K562 (cell line): ENCODE measurements at regions not wholly inside any gene's neighbourhood (a gene's known extent, or its start where the extent isn't known, plus 50 kb on each side); places are given as distances from the start of the nearest gene placed in this dataset.

ENCODE experiments used
- ATAC-seq: fragments of 200-7000 bp; cut with Tn5 transposase; 3 replicates; pipeline ENCODE4 v1.9.1; 2020; ENCODE audit warnings: moderate library complexity
- BruUV-seq: library from RNA; stranded (reverse); fragments of 400-500 nt; replicated peaks from 2 replicates; lab custom pipeline; 2021; lab: Mats Ljungman, UMichigan
- CTCF ChIA-PET: fragments of 300-600 bp; formaldehyde crosslinking; extraction: SDS; loops from one replicate; lab custom pipeline; 2021; ENCODE audit warnings: low intra/inter-chr PET ratio; lab: Yijun Ruan, JAX
- POLR2A ChIA-PET: fragments of 300-600, 350-650 bp; sonication (Branson Sonifier 250); formaldehyde crosslinking; extraction: SDS; loops from one replicate; lab custom pipeline; 2021; ENCODE audit warnings: antibody characterized with exemption, inconsistent platforms; lab: Yijun Ruan, JAX
- DNase-seq, 4 experiments: peaks; one replicate each; pipeline versions ENCODE4 v3.0.0 to v3.0.0-alpha.2; 2011 to 2018; ENCODE audit warnings: low spot score in 3 of 4, mixed read lengths in 3 of 4; ENCODE audit errors: extremely low read depth in 1 of 4
- FAIRE-seq: peaks from 2 replicates; lab custom pipeline; 2011; peaks lifted over from hg19 to GRCh38; lab: Jason Lieb, UNC
- H2AFZ ChIP-seq: 2 replicates; pipeline ENCODE4 v1.6.0; 2011; ENCODE audit warnings: low read depth, low read length, control low read depth, inconsistent platforms
- H3K27ac ChIP-seq: fragments of 200-600 bp; 3 replicates; pipeline ENCODE4 v1.8.0; 2011; ENCODE audit warnings: low read depth, mild to moderate bottlenecking, control low read depth, inconsistent platforms, low read length, moderate library complexity, mixed read lengths; ENCODE audit errors: extremely low read depth
- H3K27me3 ChIP-seq, 2 experiments: fragments of 300-600 bp in 1 of 2; 2 replicates in 1 of 2; 3 replicates in 1 of 2; pipeline versions ENCODE4 v1.6.0 to v1.8.0; 2011; ENCODE audit warnings: inconsistent platforms in 2 of 2, low read length in 2 of 2, mild to moderate bottlenecking in 1 of 2, mixed read lengths in 1 of 2, moderate library complexity in 1 of 2; ENCODE audit not compliant: control insufficient read depth in 2 of 2, insufficient read depth in 2 of 2
- H3K36me3 ChIP-seq: fragments of 300-600 bp; 3 replicates; pipeline ENCODE4 v1.8.0; 2011; ENCODE audit warnings: mild to moderate bottlenecking, low read length, inconsistent platforms; ENCODE audit not compliant: control insufficient read depth, insufficient read depth
- H3K4me1 ChIP-seq, 2 experiments: fragments of 200-600 bp in 1 of 2; replicated peaks in 1 of 2; 2 replicates in 1 of 2; 3 replicates in 1 of 2; pipeline versions ENCODE4 v1.5.1 to v1.8.0; 2011; ENCODE audit warnings: inconsistent platforms in 2 of 2, low read length in 2 of 2, mild to moderate bottlenecking in 1 of 2, mixed read lengths in 1 of 2, moderate library complexity in 1 of 2; ENCODE audit not compliant: control insufficient read depth in 2 of 2, insufficient read depth in 2 of 2
- H3K4me2 ChIP-seq: 2 replicates; pipeline ENCODE4 v1.6.1; 2011; ENCODE audit warnings: low read length, control low read depth, inconsistent platforms, mixed read lengths; ENCODE audit not compliant: insufficient read depth
- H3K4me3 ChIP-seq: fragments of 200-600 bp; sonication (generic), shearing (Covaris generic); 2 replicates; pipeline ENCODE4 v1.5.1; 2016; ENCODE audit warnings: control low read depth, inconsistent platforms
- H3K79me2 ChIP-seq: fragments of 200-600 bp; 3 replicates; pipeline ENCODE4 v1.8.0; 2011; ENCODE audit warnings: low read length, inconsistent platforms; ENCODE audit not compliant: control insufficient read depth, insufficient read depth
- H3K9ac ChIP-seq, 2 experiments: 2 replicates each; pipeline versions ENCODE4 v1.6.0 to v1.6.1; 2011; ENCODE audit warnings: low read depth in 2 of 2, low read length in 2 of 2, control low read depth in 1 of 2, inconsistent platforms in 1 of 2, mild to moderate bottlenecking in 1 of 2, mixed read lengths in 1 of 2; ENCODE audit not compliant: insufficient read depth in 1 of 2
- H3K9me1 ChIP-seq: one replicate; pipeline ENCODE4 v1.6.0; 2011; ENCODE audit warnings: inconsistent platforms, mild to moderate bottlenecking, low read length, moderate library complexity; ENCODE audit not compliant: control insufficient read depth, insufficient read depth
- H3K9me3 ChIP-seq: replicated peaks from 2 replicates; pipeline ENCODE4 v1.5.1; 2011; ENCODE audit warnings: low read depth, low read length, inconsistent platforms; ENCODE audit not compliant: control insufficient read depth, insufficient read depth
- H4K20me1 ChIP-seq: replicated peaks from 2 replicates; pipeline ENCODE4 v1.6.1; 2011; ENCODE audit warnings: low read length, inconsistent platforms, mixed read lengths; ENCODE audit not compliant: control insufficient read depth, insufficient read depth
- MTA3 ChIP-seq: fragments of 450-650 bp; formaldehyde crosslinking; IDR thresholded peaks from 2 replicates; pipeline ENCODE4 v1.6.1; 2017; ENCODE audit warnings: mild to moderate bottlenecking, borderline replicate concordance
- ZNF431 ChIP-seq: sonication (generic); formaldehyde crosslinking; IDR thresholded peaks from 2 replicates; pipeline ENCODE4 v1.8.0; 2022; ENCODE audit warnings: mild to moderate bottlenecking, missing genetic modification reagents
- WGBS: fragments of 100-300 bp; shearing (Covaris generic); methylation state at CpG from one replicate; pipeline ENCODE4 v1.1.6; 2016; ENCODE audit warnings: low coverage, mixed read lengths; ENCODE audit not compliant: insufficient coverage; ENCODE audit errors: missing lambda C conversion rate; 5-methylcytosine and 5-hydroxymethylcytosine counted together
- in situ Hi-C: fragments of 300-500 bp; cut with MboI; formaldehyde crosslinking; loops from 4 replicates; pipeline ENCODE4 v1.15.0; 2018; ENCODE audit warnings: inconsistent platforms, mixed read lengths
- intact Hi-C: fragments of 100-400 bp; cut with micrococcal nuclease; formaldehyde crosslinking; loops from 2 replicates; pipeline ENCODE4 v1.14.2; 2022
- TF ChIP-seq, protein P1 (sequence below): fragments of 250-450 bp; sonication (Bioruptor Pico); IDR thresholded peaks from 2 replicates; pipeline ENCODE4 v1.4.0; 2020; ENCODE audit warnings: mild to moderate bottlenecking, moderate library complexity, borderline replicate concordance

GRCh38 chr10:47247148-47248059 is 52.6 kb upstream of the GDF10 start:
- no peak for FAIRE-seq
- no TSS peak for BruUV-seq
- 1% methylated on average over 13 of the region's 13 CpGs for WGBS

More at GRCh38 chr10:47247148-47248059, 52.6 kb upstream of the GDF10 start:
- Histone ChIP-seq H3K9ac (no peak overlapping the region), H3K36me3 (no peaks in the 10 kb centered on the region), H3K9me3 (no peaks in the 10 kb centered on the region), H3K27ac (no peak overlapping the region), H3K4me3 (no peak overlapping the region), H2AFZ (no peak overlapping the region), H3K9me1 (no peaks in the 10 kb centered on the region), H4K20me1 (0 out of 2 replicates have a peak, but pooled peaks cover 3% of the 10 kb centered on the region), H3K4me1 (no peaks in the 10 kb centered on the region), H3K4me2 (no peak overlapping the region), H3K79me2 (no peaks in the 10 kb centered on the region), H3K27me3 (peaks cover 4 to 59% of the 10 kb centered on the region in 2 experiments; a peak in 3 of 5 replicates)
- intact Hi-C loops, result no loop called here
- in situ Hi-C loops, result no loop called here
- ChIA-PET CTCF (no interaction called here), POLR2A (interaction anchor here (0.8 kb wide), 1 partner anchor 12 kb away, joined by 6 read pairs; no protein-coding TSS in a partner anchor)
- TF ChIP-seq ZNF431 (CRISPR knock-in tag) (no peak), MTA3 (no peak)
- TF ChIP-seq, protein P1, sequence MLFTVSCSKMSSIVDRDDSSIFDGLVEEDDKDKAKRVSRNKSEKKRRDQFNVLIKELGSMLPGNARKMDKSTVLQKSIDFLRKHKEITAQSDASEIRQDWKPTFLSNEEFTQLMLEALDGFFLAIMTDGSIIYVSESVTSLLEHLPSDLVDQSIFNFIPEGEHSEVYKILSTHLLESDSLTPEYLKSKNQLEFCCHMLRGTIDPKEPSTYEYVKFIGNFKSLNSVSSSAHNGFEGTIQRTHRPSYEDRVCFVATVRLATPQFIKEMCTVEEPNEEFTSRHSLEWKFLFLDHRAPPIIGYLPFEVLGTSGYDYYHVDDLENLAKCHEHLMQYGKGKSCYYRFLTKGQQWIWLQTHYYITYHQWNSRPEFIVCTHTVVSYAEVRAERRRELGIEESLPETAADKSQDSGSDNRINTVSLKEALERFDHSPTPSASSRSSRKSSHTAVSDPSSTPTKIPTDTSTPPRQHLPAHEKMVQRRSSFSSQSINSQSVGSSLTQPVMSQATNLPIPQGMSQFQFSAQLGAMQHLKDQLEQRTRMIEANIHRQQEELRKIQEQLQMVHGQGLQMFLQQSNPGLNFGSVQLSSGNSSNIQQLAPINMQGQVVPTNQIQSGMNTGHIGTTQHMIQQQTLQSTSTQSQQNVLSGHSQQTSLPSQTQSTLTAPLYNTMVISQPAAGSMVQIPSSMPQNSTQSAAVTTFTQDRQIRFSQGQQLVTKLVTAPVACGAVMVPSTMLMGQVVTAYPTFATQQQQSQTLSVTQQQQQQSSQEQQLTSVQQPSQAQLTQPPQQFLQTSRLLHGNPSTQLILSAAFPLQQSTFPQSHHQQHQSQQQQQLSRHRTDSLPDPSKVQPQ (CRISPR knock-in tag), result no peak
- no peak for DNase-seq
- ATAC-seq, result no peak
